ENCODE measurements at regions not wholly inside any gene's neighbourhood (a gene's known extent, or its start where the extent isn't known, plus 50 kb on each side); places are given as distances from the start of the nearest gene placed in this dataset.

GRCh38 chr1:177338376-177338775 is 167.6 kb downstream of the BRINP2 start:
- no peak for TF ChIP-seq CTCF (IDR thresholded peaks at IDR 0.05; ENCODE audit: unreplicated experiment)
- no peaks in the 10 kb centered on the region for H3K9me3 Mint-ChIP-seq (ENCODE audit: unreplicated experiment)
- no peak for DNase-seq (ENCODE audit: low spot score)
- H3K27me3 Mint-ChIP-seq (ENCODE audit: unreplicated experiment) = peaks cover 1% of the 10 kb centered on the region
- no peaks in the 10 kb centered on the region for H3K36me3 Mint-ChIP-seq (ENCODE audit: low read depth, unreplicated experiment)
- H3K4me1 Mint-ChIP-seq (ENCODE audit: unreplicated experiment) = no peaks in the 10 kb centered on the region
- H3K4me3 Mint-ChIP-seq (ENCODE audit: unreplicated experiment) = no peak overlapping the region
- H3K27ac Mint-ChIP-seq (ENCODE audit: unreplicated experiment) = no peak overlapping the region

GRCh38 chr1:177334903-177335302 is 164.1 kb downstream of the BRINP2 start:
- DNase-seq (ENCODE audit: low spot score) = no peak
- Mint-ChIP-seq H3K36me3 (ENCODE audit: low read depth, unreplicated experiment) (no peaks in the 10 kb centered on the region), H3K4me3 (ENCODE audit: unreplicated experiment) (no peak overlapping the region), H3K27ac (ENCODE audit: unreplicated experiment) (no peak overlapping the region), H3K27me3 (ENCODE audit: unreplicated experiment) (peaks cover 5% of the 10 kb centered on the region), H3K9me3 (ENCODE audit: unreplicated experiment) (no peaks in the 10 kb centered on the region), H3K4me1 (ENCODE audit: unreplicated experiment) (no peaks in the 10 kb centered on the region)
- no peak for TF ChIP-seq CTCF (IDR thresholded peaks at IDR 0.05; ENCODE audit: unreplicated experiment)

- H3K4me1 Mint-ChIP-seq (ENCODE audit: unreplicated experiment) = no peaks in the 10 kb centered on the region
These were observed 163.3 kb downstream of the BRINP2 start for GRCh38 chr1:177333936-177334595.

More at GRCh38 chr1:177333936-177334595, 163.3 kb downstream of the BRINP2 start:
- Mint-ChIP-seq H3K9me3 (ENCODE audit: unreplicated experiment) (no peaks in the 10 kb centered on the region), H3K4me3 (ENCODE audit: unreplicated experiment) (no peak overlapping the region), H3K27me3 (ENCODE audit: unreplicated experiment) (peaks cover 5% of the 10 kb centered on the region), H3K27ac (ENCODE audit: unreplicated experiment) (no peak overlapping the region), H3K36me3 (ENCODE audit: low read depth, unreplicated experiment) (no peaks in the 10 kb centered on the region)
- DNase-seq (ENCODE audit: low spot score) = no peak
- TF ChIP-seq CTCF (IDR thresholded peaks at IDR 0.05; ENCODE audit: unreplicated experiment) = no peak
